ENCODE measurements at regions not wholly inside any gene's neighbourhood (a gene's known extent, or its start where the extent isn't known, plus 50 kb on each side); places are given as distances from the start of the nearest gene placed in this dataset.
"Not testable (repeated sequence)": the region's sequence is repeated elsewhere in the genome, so short reads cannot be mapped to it uniquely, and the experiment has no call there.

DNA sequence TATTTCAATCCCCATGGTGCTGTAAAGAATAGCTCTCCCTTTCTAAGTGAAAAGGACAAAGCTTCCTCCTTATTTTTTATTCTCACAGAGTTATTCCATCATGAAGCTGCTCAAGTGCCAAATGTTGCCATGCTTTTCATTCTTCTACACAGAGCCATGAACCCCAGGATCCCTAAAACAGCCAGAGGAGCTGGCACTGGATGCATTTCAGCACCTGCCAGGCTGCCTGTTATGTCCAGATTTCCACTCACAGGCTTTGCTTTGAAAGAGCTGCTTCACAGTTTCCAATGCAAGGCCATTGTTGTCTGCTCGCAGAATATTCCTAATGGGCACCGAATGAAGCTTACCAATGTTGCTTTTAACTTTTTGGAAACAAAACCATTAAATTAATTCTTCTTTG is 256.2 kb upstream of the NPSR1 start:
- DNase-seq: no peak

- no peak for DNase-seq
Measured at GRCh38 chr7:34406848-34407530, 251.0 kb upstream of the NPSR1 start.

GRCh38 chr7:34407586-34407985 is 250.4 kb upstream of the NPSR1 start:
- DNase-seq: no peak

DNA sequence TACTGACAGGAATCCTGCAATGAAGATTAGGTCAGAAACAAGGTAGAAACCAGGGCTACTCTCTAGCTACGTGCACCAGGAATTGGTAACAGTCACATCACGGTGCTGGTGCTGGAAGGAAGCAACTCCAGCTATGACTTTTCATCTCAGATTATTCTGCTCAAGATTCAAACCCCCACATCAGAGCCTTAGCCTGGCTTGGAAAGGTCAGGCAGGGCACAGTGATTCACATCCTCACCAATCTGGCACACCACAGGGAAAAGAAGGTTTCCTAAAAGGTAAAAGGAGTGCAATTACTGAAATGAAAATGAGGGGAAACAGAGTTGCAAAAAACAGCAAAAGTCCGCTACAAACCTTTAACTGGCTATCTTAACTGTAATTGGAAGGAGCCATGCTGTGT is 240.2 kb upstream of the NPSR1 start:
- no peak for DNase-seq

DNA sequence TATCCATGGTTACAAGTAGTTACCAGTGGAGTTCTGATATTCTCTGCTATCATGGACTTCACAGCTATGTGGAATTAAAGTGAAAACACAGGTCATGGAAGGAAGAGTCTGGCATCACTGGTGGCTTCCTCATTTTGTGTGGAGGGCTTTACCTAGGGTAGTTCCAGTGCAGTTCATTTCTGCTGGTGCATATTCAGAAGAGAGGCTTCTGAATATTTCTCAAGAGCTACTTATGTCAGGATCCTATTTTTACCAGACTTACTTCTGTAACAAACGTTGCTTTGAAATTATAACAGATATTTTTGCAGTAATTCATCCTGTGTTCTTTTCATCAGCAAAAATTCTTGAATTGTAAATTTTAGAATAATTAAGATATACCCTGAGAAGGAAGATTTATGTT is 236.5 kb upstream of the NPSR1 start:
- no peak for DNase-seq

DNA sequence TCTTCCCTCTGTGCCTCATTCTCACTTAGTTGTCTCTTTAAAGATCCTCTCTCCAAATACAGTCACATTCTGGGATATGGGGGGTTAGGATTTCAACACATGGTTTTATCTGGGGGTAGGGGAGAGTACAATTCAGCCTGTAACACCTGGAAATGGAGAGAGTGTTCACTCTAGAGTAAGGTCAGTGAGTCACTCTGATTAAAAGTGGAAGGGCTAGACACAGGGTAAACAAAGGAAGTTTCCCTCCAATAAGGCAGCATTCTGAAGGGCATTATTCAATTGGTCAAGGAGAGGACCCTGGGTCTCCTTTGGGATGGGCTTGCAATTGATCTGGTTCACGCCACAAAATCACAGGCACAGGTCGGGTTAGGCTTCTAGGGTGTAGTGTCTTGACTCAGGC is 232.8 kb upstream of the NPSR1 start:
- DNase-seq: no peak

DNA sequence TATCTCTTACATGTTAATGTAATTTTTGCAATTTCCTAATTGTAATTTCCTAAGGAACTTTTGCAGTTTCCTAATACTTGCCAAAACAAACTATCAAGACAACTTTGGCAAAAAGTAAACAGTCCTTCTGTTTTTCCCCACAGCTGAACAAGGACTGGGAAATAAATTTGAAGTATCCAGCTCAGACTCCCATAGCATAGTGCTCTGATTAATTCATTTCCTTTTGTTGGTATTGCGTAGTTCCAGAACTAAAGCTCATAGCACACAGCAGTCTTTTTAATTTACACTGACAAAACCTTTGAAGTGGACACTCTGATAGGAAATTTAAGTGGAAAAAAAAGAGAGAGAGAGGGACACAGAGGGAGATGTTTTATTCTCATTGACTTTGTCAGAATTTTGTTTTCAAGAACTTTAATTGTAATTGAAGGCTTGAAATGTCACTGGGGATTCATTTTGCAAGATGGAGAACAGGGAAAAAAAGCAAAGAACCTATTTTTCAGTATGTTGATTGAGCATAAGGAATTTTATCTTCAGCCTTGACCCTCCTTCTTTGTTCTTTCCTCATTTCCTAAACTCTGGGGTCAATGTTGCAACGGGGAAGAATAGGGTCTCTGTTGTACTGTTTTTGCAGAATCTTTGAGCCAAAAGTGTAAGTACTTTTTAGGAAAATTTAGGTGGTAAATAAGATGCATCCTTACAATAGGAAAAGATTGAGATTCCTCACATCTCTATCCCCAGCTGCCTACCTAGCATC is 232.2 kb upstream of the NPSR1 start:
- DNase-seq: no peak

- DNase-seq: no peak
Measured at GRCh38 chr7:34430456-34430855, 227.6 kb upstream of the NPSR1 start.

DNA sequence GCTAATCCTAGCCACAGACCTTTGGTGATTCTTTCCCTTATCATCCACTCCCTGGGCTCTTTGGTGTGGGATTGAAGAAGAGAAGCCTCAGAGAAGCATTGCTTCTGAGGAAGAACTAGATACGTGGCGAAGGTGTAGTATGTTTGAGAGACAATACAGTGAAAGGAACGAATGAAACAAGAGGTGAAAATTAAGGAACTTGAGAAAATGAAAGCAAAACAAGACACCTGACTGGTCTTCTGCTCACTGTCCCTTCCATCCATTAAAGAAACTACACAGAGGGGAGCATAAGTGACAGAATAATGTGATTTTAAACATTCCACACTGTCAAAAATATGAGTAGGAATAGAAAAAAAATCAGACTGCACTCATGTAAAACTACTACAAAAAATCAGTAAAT is 219.6 kb upstream of the NPSR1 start:
- no peak for DNase-seq

GRCh38 chr7:34445653-34446052 is 212.4 kb upstream of the NPSR1 start:
- DNase-seq: no peak

- DNase-seq: not testable (repeated sequence)
Measured at GRCh38 chr7:34448531-34448930, 209.5 kb upstream of the NPSR1 start.

DNA sequence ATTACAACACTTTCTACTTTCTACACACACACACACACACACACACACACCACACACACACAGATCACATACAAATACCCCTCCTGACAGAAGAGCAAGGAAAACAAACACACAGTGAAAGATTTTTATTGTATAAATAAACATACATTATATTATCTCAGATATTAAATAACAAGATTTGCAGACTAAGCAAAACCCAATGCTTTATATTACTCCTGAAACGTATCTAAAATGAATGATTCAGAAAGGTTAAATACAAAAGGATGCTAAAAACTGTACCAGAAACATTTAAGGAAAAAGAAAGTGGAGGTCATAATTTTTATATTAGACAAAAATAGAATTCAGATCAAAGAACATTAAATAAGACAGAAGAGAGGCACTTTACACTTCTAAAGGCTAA is 208.3 kb upstream of the NPSR1 start:
- no peak for DNase-seq

DNA sequence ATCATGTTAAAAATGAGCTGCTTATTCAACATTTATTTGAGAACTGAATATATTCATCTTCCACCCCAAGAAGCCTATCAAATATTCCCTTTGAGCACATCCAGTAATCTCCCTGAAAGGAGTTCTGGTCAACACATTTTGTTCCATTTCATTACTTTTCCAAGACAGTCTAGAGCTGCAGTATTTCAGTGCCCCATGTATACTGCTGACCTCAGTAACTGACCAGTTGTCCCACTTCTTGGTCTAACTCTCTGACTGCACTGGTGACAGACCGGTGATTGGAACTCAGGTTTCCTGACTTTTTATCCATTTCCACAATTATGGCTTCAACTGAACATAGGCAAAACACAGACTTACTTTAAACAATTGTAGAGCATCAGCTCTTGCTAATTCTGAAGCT is 206.8 kb upstream of the NPSR1 start:
- DNase-seq: no peak

- no peak for DNase-seq
Measured at GRCh38 chr7:34451923-34452322, 206.1 kb upstream of the NPSR1 start.

- no peak for DNase-seq
Measured at GRCh38 chr7:34452363-34452762, 205.7 kb upstream of the NPSR1 start.

- DNase-seq: no peak
Measured at GRCh38 chr7:34453150-34453549, 204.9 kb upstream of the NPSR1 start.

DNA sequence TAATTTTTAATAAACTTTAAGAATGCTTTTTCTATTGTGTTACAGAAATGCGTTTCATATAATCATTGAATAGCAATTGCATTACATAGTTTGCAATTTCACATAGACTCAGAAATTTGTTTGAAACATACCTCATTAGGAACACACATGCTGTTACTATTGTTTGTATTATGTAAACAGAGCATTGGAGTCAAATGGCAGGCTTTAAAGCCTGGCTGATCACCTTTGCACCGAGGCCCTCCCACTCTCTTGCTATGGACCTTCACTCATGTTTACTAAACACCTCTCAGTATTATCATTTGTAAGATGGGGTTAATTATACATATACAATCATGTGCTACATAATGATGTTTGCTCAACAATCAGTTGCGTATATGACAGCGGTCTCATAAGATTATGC is 203.6 kb upstream of the NPSR1 start:
- no peak for DNase-seq

- DNase-seq: no peak
Measured at GRCh38 chr7:34457329-34457728, 200.7 kb upstream of the NPSR1 start.

DNA sequence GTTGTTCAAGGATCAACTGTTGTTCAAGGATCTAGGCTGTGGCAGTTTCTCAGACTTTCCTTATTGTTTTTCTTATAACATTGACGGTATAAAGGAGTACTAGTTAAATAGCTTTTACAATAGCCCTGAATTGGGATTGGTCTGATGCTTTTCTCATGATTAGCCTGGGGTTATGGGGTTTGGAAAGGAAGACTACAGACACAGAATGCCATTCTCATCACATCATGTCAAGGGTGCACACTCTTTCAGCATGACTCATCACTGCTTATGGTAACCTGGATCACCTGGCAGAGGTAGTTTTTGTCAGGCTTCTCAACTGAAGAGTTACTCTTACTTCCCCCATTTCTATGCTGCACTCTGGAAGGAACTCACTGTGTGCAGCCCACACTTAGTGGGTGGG is 194.2 kb upstream of the NPSR1 start:
- no peak for DNase-seq

GRCh38 chr7:34471844-34472243 is 186.2 kb upstream of the NPSR1 start:
- no peak for DNase-seq

DNA sequence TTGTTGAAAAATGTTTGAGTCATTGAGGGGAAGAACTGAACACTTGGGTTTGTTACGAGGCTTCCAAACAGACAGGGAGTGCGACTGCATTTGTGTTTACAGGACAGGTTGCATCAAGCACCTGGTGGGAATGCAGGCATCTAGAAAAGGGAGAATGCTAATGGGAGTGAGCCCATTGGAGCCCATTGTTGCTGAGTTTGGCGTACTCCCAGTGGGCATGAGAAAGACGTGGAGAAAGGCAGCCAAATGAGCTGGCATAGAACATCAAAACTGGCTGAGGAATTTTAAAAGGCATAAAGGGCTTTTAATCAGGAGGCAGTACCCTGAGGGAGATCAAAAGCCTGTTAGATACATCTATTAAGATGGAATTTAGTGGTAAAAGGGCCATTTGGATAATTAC is 171.6 kb upstream of the NPSR1 start:
- no peak for DNase-seq

DNA sequence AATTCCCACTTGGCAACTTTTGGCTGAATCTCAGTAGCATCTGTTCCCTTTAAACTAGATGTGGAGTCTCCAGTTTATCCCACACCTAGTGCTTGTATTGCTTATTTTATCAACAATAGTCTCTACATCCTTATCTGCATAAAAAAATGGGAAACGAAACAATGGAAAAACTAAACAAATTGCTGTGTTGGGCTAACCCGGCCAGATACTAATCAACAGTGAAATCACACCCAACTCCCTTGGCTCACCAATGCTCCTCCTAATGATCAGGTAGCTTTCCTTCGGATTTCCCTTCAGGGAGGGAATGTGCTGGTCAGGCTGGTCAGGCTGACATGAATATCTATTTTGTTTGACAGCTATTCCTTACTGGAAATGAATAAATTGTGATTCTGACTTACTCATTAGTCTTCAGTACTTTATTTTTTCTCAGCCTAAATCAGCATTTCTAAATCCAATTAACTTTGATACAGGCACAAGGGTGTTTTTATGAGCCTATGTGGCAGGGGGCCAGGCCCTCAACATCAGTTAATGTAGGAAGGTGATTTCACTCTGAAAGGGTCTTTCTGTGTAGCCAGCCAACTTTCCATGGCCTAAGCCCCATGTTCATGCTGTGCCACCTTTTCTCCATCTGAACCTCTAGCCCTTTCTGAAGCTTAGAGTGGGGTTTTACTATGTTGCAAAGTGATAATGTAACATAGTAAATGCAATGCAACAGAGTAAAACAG is 170.5 kb upstream of the NPSR1 start:
- DNase-seq: no peak

DNA sequence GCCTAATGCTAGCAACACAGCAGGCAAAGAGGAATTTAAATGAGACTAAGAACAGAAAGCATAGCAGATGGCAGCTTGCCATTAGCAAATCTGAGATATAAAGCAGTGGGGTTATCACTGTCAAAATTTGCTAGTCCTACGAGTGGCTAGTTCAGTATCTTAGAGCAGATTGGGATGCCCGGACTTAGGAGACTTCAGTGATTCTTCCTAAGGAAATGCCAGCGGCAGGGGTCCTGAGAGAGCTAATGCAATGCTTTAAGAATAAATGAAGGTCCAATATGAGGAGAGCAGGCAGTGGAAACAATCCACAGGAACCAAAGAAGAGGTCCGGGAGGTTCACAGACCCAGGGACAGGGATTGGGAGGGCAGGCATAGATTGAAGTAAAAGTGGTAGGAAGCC is 169.3 kb upstream of the NPSR1 start:
- DNase-seq: no peak

GRCh38 chr7:34491899-34492298 is 166.1 kb upstream of the NPSR1 start:
- no peak for DNase-seq
